ENCODE measurements at regions not wholly inside any gene's neighbourhood (a gene's known extent, or its start where the extent isn't known, plus 50 kb on each side); places are given as distances from the start of the nearest gene placed in this dataset.

DNA sequence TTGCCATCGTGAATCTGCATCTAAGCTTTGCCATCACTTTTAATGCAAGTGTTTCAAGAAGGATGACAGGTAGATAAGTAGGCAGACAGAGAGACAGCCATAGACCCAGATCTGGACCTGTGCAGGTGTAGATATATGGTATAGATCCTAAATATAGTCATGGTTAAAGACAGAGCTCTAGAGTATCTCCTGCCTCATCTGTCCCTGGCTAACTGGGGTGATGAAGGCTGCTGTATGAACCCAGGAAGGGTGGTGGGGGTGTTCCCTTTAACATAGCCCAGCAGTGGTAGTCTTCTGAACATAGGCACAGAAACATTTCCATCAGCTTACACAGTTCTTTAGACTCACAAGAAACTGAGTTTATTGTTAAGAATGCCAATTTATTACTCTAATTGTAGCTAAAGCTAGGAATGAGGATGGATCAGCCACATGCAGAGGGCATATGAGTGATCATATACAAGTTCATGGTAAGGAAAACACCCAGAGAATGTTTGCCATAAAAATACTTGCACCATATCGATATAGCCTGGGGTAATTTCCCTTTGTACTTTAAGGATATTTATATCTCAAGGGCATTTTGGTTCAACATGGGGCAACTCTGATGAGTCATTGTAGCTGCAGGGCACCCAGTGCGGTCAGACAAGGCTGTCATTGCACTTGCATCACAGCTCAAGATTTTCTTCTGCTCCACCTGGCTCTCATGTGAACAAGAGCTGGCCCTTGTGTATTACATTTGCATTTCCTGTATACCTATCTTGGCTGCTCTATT is 587.2 kb downstream of the EPM2A start:
- Histone ChIP-seq H3K9me3 (ENCODE audit: low read length) (no peaks in the 10 kb centered on the region), H2AFZ (ENCODE audit: low read length) (no peak overlapping the region), H3K4me1 (ENCODE audit: insufficient read depth, low read length) (no peaks in the 10 kb centered on the region), H3K27me3 (ENCODE audit: control insufficient read depth in 1 of 2, insufficient read depth in 2 of 2, low read length in 2 of 2) (no peaks in the 10 kb centered on the region), H3K4me2 (ENCODE audit: low read depth, low read length) (no peak overlapping the region), H3K27ac (ENCODE audit: extremely low read length, insufficient read depth, low read length) (no peak overlapping the region), H3K79me2 (ENCODE audit: insufficient read depth, low read length) (no peaks in the 10 kb centered on the region), H3K9ac (ENCODE audit: insufficient read depth, low read depth, low read length) (no peak overlapping the region), H3K4me3 (replicated peaks in 1 of 3; ENCODE audit: insufficient read depth in 1 of 3, low read depth in 2 of 3, low read length in 3 of 3) (no peak overlapping the region), H3K36me3 (replicated peaks in 1 of 2; ENCODE audit: control insufficient read depth in 1 of 2, insufficient read depth in 2 of 2, low read length in 2 of 2) (no peaks in the 10 kb centered on the region), H4K20me1 (ENCODE audit: insufficient read depth, low read length) (no peaks in the 10 kb centered on the region)
- FAIRE-seq, result no peak
- no TSS peak for BruUV-seq (replicated peaks)
- WGBS (ENCODE audit: low lambda C conversion rate), result 4% methylated on average over 3 of the region's 3 CpGs
- CTCF ChIA-PET (ENCODE audit: low intra/inter-chr PET ratio, low total read pairs), result no interaction called here
- in situ Hi-C loops (cut with HindIII; ENCODE audit: extremely low pct_ligation_motif_present, low pct_unique_long_range_greater_than_20kb), result no loop called here
- POLR2A ChIA-PET, result no interaction called here
- peak; percentile 66 for ATAC-seq
- intact Hi-C loops (cut with micrococcal nuclease; ENCODE audit: unreplicated experiment), result no loop called here
- DNase-seq (ENCODE audit: low spot score), result peak; percentile 36
- TF ChIP-seq, protein P1, sequence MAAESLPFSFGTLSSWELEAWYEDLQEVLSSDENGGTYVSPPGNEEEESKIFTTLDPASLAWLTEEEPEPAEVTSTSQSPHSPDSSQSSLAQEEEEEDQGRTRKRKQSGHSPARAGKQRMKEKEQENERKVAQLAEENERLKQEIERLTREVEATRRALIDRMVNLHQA (CRISPR knock-in tag; IDR thresholded peaks at IDR 0.05), result no peak
- TF ChIP-seq ZSCAN9 (CRISPR knock-in tag; IDR thresholded peaks at IDR 0.05; ENCODE audit: borderline replicate concordance), result no peak
- TF ChIP-seq NCOA5 (CRISPR knock-in tag; IDR thresholded peaks at IDR 0.05), result no peak
- TF ChIP-seq ATM (IDR thresholded peaks at IDR 0.05; ENCODE audit: borderline replicate concordance), result no peak
- no peak for TF ChIP-seq RARG (CRISPR knock-in tag; IDR thresholded peaks at IDR 0.05; ENCODE audit: low read depth)
- no peak for TF ChIP-seq ZNF562 (CRISPR knock-in tag; IDR thresholded peaks at IDR 0.05; ENCODE audit: borderline replicate concordance)
- TF ChIP-seq NR2F1 (CRISPR knock-in tag; IDR thresholded peaks at IDR 0.05), result peak in 1 of 2 experiments; percentile 14; a peak in 1 of 4 replicates
- TF ChIP-seq AGO2 (optimal IDR thresholded peaks at IDR 0.05; ENCODE audit: low read depth, low read length), result no peak
- TF ChIP-seq SP140L (CRISPR knock-in tag; IDR thresholded peaks at IDR 0.05; ENCODE audit: borderline replicate concordance), result no peak
- TF ChIP-seq, protein P2, sequence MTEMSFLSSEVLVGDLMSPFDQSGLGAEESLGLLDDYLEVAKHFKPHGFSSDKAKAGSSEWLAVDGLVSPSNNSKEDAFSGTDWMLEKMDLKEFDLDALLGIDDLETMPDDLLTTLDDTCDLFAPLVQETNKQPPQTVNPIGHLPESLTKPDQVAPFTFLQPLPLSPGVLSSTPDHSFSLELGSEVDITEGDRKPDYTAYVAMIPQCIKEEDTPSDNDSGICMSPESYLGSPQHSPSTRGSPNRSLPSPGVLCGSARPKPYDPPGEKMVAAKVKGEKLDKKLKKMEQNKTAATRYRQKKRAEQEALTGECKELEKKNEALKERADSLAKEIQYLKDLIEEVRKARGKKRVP (CRISPR knock-in tag; IDR thresholded peaks at IDR 0.05), result 0 out of 4 replicates have a peak, but pooled peaks of 1 of the 2 experiments have one; percentile 42
- TF ChIP-seq FOXA3 (CRISPR knock-in tag; IDR thresholded peaks at IDR 0.05), result peak; percentile 24; the same call in 1 of the 2 replicates
- TF ChIP-seq KDM5B (CRISPR knock-in tag; IDR thresholded peaks at IDR 0.05; ENCODE audit: borderline replicate concordance), result no peak
- no peak for TF ChIP-seq ZNF619 (CRISPR knock-in tag; IDR thresholded peaks at IDR 0.05)
- TF ChIP-seq, protein P3, sequence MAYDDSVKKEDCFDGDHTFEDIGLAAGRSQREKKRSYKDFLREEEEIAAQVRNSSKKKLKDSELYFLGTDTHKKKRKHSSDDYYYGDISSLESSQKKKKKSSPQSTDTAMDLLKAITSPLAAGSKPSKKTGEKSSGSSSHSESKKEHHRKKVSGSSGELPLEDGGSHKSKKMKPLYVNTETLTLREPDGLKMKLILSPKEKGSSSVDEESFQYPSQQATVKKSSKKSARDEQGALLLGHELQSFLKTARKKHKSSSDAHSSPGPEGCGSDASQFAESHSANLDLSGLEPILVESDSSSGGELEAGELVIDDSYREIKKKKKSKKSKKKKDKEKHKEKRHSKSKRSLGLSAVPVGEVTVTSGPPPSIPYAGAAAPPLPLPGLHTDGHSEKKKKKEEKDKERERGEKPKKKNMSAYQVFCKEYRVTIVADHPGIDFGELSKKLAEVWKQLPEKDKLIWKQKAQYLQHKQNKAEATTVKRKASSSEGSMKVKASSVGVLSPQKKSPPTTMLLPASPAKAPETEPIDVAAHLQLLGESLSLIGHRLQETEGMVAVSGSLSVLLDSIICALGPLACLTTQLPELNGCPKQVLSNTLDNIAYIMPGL (CRISPR knock-in tag; IDR thresholded peaks at IDR 0.05; ENCODE audit: borderline replicate concordance in 1 of 2, low read depth in 1 of 2), result no peak
- peak; percentile 41; the same call in 1 of the 2 replicates for TF ChIP-seq NFE2L2 (IDR thresholded peaks at IDR 0.05; ENCODE audit: low read length)
- TF ChIP-seq IKZF5 (CRISPR knock-in tag; IDR thresholded peaks at IDR 0.05), result no peak

Data from HepG2 (cell line).